HG02970 (cell line): ENCODE measurements at regions not wholly inside any gene's neighbourhood (a gene's known extent, or its start where the extent isn't known, plus 50 kb on each side); places are given as distances from the start of the nearest gene placed in this dataset.
"Not testable (repeated sequence)": the region's sequence is repeated elsewhere in the genome, so short reads cannot be mapped to it uniquely, and the experiment has no call there.

Source experiments
- ATAC-seq: cut with Tn5 transposase; IDR thresholded peaks from one replicate; pipeline ENCODE4 v1.9.1; 2021; ENCODE audit warnings: mild to moderate bottlenecking, moderate library complexity, moderate number of reproducible peaks; ENCODE audit not compliant: unreplicated experiment, low FRiP score

DNA sequence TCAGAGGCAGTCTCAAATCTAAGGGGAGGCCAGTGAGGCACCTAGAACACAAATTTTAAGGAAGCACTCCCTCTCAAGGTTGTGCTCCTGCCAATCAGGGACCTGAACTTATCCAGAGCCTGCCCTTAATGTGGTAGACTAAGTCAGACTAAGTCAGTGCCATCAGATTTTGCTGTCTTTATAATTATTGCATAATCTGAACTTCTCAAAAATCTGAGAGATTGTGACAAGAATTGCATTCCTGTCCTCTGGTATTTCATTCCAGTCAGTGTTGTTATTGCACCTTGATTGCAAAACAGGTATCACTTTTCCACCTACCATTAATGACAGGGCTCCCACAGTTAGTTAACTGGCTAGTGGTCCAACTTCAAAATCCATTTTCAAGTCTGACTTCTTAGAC lies 197.1 kb upstream of the HCN1 start:
- no peak for ATAC-seq

DNA sequence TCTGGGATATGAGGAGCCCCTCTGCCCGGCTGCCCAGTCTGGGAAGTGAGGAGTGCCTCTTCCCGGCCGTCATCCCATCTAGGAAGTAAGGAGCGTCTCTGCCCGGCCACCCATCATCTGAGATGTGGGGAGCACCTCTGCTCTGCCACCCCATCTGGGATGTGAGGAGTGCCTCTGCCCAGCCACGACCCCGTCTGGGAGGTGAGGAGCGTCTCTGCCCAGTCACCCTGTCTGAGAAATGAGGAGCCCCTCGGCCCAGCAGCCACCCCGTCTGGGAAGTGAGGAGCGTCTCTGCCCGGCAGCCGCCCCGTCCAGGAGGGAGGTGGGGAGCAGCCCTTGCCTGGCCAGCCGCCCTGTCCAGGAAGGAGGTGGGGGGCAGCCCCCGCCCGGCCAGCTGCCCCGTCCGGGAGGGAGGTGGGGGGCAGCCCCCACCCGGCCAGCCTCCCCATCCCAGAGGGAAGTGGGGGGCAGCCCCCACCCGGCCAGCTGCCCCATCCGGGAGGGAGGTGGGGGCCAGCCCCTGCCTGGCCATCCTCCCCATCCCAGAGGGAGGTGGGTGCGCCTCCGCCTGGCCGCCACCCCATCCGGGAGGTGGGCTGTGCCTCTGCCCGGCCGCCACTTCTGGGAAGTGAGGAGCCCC lies 194.4 kb upstream of the HCN1 start:
- not testable (repeated sequence) for ATAC-seq

DNA sequence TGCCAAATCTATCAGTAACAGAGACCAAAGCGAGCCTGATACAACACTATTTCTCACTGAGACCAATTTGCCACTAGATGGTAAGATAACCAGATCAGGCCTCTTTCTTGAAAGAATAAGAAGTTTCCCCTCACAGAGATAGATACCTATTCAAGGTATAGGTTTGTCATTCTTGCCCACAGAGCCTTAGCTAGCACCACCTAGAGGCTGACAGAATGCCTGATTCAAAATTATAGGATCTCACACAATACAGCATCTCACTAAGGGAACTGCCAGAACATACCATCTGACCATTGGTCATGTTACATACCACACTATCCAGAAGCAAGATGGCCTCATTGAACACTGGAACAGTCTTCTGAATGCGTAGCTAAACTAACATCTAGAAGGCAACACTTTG lies 166.6 kb upstream of the HCN1 start:
- no peak for ATAC-seq

DNA sequence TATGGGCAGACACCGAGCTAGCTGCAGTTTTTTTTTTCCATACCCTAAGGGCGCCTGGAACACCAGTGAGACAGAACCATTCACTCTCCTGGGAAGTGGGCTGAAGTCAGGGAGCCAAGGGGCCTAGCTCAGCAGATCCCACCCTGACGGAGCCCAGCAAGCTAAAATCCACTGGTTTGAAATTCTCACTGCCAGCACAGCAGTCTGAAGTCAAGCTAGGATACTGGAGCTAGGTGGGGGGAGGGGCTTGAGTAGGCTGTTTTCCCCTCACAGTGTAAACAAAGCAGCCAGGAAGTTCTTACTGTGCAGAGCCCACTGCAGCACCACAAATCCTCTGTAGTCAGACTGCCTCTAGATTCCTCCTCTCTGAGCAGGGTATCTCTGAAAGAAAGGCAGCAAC lies 151.7 kb upstream of the HCN1 start:
- no peak for ATAC-seq

DNA sequence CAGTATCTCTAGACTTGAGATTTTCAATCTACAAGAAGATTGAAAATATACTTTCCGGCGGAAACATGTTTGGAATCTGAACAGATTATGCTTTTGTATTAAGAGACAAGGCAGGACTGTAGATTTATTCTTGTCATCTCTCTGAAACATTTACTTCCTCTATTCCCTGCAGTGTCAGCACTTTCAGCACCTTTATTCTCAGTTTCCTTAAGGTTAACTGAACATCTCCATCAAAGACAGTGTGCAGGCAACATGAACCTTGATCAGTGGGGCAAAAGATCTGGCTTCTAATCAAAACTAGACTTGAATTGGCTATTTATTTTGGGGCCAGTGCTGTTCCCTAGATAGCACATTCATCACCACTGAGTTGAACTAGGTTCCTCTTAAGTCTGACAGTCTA lies 129.9 kb upstream of the HCN1 start:
- ATAC-seq, result no peak

DNA sequence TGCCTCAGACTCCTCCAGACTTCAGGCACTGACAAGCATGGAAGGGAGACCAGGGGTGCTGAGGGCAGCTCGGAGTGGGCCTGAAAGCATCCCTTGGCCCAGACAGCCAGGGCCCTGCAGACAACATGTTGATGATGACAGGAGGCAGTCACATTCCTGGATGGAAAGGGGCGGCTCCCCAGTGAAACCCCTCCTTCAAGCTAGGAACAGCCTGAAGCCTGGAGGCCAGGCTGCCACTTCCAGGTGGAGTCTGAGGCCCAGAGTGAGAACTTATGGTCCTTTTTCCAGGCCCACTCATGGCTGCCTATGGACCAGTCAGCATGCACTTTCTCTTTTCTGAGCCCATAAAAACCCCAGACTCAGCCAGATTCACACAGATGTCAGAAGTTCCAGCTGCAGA lies 104.2 kb upstream of the HCN1 start:
- ATAC-seq, result no peak

DNA sequence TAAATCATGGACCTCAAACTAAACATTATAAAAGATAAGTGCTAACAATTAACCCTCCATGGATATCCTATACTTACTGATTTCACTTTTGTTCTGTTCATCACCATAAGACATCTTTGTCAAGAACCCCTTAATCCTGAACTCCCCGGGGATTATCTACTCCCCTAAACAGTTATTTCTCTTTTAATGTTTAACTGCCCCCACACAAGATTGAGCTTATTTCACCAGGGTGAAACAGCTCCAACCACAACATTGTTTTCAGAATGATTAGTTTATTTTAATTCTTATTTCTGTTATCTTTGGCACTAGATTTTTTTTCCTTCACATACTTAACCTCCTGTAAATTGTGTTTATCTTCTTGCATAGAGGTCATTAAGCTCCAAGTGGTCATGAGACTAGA lies 103.2 kb upstream of the HCN1 start:
- no peak for ATAC-seq

DNA sequence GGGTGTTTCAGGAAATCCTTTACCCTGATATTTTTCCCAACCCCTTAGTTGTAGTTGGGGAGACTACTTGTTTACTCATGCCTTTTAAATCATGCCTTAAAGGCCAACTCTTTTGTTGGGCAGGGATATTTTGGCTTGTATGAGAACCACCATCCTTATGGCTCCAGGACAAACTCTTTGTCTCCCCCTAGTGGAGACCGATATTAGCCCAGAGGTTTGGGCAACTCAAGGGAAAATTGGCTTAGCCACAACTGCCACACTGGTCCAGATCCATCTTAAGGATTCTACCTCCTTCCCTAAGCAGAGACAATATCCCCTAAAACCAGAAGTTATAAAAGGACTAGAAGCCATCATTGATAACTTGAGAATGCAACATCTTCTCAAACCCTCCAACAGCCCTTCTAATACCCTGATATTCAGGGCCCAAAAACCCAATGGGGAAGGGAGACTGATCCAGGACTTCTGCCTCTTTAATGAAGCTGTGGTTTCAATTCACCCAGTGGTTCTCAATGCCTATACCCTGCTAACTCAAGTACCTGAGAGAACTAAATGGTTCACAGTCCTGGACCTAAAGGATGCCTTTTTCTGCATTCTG lies 100.9 kb upstream of the HCN1 start:
- no peak for ATAC-seq

DNA sequence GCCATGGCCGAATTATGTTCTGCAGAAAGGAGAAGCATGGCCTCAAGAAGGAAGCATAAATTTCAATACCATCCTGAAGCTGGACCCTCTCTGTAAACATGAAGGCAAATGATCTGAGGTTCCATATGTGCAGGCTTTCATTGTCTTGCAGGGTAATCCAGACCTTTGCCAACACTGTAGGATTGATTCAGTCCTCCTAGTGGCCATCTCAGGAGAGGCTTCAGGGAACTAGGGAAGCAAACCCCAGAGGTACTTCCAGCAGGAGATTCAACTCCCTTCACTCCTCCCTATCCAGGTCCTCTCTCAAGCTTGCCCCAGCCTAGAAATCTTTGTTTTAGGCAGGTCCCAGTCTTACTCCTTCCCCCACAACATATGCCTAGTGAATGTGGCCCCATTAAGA lies 99.3 kb upstream of the HCN1 start:
- ATAC-seq, result no peak

DNA sequence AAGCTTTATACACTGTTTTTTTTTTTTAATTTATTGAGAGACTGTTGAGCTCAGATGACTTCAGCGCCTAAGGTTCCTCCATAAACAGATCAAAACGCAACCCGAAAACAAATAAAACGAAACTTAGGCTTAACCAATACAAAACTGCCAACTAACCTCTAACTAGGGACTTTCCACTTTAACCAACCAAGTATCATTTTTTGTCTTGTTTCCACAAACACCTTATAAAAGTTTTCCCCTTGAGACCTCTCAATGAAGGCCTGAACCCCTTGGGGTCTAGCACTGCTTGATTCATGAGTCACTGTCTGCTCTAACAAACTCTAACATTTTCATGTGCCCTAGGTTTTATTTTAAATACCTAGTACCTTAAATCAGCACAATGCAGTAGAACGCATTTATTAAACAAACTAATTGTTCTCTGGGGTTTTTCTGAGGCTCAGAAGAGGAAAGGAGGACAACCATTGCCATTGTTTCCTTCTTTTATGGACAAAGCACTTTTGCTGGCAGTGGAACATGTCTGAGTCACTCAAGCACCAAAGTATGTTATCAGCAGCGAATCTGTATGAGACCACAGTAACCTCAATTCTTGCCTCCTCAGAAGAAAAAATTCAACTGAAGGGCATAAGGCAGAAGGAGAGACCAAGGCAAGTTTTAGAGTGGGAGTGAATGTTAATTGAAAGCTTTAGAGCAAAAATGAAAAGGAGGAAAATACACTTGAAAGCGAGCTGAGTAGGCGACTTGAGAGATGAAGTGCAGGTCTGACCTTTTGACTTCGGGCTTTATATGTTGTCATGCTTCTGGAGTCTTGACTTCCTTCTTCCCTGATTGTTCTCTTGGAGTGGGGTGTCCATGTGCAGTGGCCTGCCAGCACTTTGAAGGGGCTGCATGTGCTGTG lies 97.7 kb upstream of the HCN1 start:
- peak; percentile 53 for ATAC-seq

DNA sequence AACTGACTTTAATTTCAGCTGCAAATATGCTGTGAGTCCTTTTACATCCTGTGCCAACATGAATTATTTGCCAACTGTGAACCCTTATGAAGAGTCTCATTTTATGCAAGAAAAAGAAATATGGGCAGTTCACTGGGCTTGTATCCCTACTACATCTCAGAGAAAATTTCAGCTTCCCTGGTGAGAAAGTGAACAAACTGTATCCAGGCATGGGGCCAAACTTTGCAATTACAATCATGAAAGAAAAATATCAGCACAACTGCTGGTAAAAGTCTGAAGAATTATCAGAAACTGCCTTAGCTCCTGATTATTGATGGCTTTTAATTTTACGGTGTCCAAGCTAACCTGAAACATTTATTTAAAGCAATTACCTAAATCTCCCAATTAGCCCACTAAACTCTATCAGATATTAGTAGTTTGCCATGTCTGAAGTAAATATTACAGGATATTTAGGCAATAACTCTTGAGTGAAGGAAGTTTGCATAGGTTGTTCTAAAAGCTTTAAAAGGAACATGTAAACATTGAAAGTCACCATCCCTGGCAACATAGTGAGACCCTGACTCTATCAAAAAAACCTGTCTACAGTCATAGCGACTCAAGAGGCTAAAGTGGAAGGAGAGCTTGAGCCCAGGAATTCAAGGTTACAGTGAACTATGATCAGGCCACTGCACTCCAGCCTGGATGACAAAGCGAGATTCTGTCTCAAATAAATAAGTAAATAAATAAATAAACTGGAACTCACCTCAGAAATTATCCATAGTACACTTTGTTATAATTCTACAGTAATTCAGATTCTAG lies 83.9 kb upstream of the HCN1 start:
- no peak for ATAC-seq

DNA sequence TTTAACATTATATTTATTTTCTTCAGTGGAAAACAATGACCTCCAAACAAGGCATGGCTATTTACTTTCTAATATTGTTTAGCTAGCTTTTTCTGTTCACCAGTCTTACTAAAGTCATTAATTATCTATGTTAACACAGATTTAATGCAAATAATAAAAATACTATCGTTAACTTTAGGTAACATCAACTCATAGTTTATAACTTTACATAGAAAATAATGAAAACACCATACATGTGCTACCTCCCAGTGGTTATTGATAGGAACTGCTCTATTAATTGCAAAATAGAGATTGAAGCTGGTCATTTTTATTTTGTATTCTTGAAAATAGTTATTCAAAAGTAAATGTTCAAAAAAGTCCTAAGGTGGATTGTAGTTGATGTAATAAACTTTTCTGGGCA lies 78.3 kb upstream of the HCN1 start:
- no peak for ATAC-seq

DNA sequence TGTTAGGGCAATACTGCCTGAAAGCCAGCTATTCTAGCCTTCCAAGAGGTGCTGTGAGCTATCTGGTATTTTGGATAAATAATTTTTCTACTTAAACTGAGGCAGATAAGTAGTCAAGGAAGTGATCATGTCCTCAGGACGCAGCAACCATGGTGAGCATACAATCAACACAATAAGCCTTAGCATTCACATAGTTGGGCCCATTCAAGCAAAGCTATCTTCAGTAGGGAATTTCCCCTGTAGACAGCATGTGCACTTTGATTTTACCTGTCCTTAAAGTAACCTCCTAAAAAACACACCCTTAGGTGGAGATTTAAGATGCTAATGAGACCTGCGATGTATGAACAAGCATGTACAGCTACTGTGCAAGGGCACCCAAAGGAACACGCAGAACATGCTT lies 76.2 kb upstream of the HCN1 start:
- no peak for ATAC-seq

DNA sequence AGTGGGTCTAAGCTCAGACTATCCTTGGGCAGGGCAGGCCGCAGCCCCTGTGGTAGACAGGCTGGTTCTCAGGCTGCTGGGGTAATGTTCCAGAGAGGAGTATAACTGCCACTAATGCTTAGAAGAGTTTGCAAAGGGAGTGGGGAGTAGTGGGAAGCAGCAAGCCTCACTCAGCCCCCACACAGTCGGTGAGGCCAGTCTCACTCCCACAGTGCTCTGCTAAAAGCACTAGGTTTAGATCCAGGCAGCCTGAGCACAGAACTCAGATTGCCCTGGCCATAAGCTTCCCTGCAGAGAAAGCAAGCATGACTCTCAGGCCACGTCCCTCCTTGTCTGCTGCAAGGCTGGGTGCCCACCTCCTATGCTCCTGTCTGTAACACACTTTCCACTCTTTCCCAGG lies 69.4 kb upstream of the HCN1 start:
- no peak for ATAC-seq

DNA sequence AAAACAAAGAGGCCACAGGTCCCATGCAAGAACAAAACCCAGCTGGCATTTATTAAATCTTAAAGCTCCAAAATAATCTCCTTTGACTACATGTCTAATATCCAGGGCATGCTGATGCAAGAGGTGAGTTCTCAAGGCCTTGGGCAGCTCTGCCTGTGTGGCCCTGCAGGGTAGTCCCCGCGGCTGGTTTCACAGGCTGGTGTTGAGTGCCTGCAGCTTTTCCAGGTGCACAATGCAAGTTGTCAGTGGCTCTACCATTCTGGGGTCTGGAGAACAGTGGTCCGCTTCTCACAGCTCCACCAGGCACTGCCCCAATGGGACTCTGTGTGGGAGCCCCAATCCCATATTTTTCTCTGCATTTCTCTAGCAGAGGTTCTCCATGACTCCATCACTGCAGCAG lies 54.4 kb upstream of the HCN1 start:
- ATAC-seq, result no peak

DNA sequence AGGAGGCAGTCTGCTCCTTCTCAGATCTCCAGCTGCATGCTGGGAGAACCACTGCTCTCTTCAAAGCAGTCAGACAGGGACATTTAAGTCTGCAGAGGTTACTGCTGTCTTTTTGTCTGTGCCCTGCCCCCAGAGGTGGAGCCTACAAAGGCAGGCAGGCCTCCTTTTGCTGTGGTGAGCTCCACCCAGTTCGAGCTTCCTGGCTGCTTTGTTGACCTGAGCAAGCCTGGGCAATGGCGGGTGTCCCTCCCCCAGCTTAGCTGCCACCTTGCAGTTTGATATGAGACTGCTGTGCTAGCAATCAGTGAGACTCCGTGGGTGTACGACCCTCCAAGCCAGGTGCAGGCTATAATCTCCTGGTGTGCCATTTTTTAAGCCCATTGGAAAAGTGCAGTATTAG lies 52.3 kb upstream of the HCN1 start:
- not testable (repeated sequence) for ATAC-seq
